ENCODE measurements at regions not wholly inside any gene's neighbourhood (a gene's known extent, or its start where the extent isn't known, plus 50 kb on each side); places are given as distances from the start of the nearest gene placed in this dataset.

DNA sequence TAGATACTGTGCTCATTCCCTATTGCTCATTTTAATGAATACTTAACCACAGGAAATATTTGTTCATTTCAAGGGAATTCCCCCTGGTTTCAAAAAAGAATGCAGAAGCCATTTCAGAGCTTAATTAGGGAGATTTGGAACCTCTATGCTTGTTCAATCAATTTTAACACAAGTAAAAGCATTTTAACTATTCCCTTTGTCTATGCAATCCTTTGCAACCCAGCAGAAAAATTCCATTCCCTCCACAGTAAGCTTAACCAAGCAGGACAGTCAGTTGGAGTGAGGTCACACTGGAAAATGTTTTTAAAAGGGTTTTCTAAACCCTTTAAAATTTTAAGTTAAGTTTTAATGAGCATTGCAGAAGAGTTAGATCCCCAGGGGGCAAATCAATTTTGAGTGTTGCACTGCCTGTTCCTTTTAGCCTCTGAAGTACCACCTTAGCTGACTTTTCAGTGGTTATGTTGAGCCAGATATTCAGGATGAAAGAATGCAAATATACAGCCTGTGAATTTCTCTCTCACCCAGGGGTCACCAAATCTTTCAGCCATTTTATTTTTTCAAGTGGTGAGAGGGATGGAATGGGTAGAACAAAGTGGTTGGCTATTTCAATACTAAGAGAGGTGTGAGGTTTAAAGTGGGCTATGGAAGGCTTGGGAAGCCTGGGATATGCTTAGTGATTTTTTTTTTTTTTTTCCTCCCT lies 356.2 kb upstream of the NUDT12 start:
- DNase-seq (ENCODE audit: extremely low read depth, low read depth) = no peak
- H3K4me3 ChIP-seq (replicated peaks; ENCODE audit: low read depth, low read length) = no peak overlapping the region
- TF ChIP-seq, protein P1, sequence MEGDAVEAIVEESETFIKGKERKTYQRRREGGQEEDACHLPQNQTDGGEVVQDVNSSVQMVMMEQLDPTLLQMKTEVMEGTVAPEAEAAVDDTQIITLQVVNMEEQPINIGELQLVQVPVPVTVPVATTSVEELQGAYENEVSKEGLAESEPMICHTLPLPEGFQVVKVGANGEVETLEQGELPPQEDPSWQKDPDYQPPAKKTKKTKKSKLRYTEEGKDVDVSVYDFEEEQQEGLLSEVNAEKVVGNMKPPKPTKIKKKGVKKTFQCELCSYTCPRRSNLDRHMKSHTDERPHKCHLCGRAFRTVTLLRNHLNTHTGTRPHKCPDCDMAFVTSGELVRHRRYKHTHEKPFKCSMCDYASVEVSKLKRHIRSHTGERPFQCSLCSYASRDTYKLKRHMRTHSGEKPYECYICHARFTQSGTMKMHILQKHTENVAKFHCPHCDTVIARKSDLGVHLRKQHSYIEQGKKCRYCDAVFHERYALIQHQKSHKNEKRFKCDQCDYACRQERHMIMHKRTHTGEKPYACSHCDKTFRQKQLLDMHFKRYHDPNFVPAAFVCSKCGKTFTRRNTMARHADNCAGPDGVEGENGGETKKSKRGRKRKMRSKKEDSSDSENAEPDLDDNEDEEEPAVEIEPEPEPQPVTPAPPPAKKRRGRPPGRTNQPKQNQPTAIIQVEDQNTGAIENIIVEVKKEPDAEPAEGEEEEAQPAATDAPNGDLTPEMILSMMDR (IDR thresholded peaks at IDR 0.05; ENCODE audit: low read depth, low read length, missing control alignments) = no peak

DNA sequence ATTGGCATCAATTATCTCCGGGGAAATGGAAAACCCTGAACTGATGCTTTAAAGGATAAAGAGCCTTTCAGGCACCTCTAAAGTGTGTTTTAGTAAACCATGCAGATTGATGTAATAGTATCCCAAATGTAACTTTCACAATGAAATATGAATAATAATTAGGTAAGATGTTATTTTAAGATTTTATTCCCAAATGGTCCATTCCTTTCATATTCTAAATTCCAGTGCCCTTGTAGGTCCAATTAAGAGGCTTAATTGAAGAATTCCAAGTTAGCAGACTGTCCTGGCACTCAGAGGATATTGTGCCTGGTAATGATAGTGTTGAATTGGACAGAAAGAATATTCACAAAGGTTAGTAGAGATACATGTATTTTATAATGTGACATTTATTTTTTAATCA lies 352.5 kb upstream of the NUDT12 start:
- no peak for DNase-seq (ENCODE audit: extremely low read depth, low read depth)
- no peak overlapping the region for H3K4me3 ChIP-seq (replicated peaks; ENCODE audit: low read depth, low read length)
- TF ChIP-seq, protein P1 (IDR thresholded peaks at IDR 0.05; ENCODE audit: low read depth, low read length, missing control alignments) = no peak

DNA sequence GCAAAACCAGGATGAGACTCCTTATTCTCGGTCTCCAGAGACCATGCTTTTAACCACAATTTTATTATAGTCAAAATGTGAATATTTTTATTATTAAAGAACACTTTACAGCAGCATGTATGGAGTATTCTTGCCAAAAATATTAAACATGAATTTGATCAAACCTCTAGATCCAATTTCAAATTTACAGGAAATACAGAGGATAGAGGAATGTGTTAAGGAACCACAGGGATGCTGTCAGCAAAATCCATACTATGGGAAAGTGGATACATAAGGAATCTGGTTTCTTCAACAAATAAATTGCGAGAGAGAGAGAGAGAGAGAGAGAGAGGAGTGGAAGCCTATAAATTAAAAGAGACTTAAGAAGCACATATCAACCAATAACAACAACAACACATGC lies 348.2 kb upstream of the NUDT12 start:
- no peak overlapping the region for H3K4me3 ChIP-seq (replicated peaks; ENCODE audit: low read depth, low read length)
- DNase-seq (ENCODE audit: extremely low read depth, low read depth) = no peak
- TF ChIP-seq, protein P1 (IDR thresholded peaks at IDR 0.05; ENCODE audit: low read depth, low read length, missing control alignments) = no peak

DNA sequence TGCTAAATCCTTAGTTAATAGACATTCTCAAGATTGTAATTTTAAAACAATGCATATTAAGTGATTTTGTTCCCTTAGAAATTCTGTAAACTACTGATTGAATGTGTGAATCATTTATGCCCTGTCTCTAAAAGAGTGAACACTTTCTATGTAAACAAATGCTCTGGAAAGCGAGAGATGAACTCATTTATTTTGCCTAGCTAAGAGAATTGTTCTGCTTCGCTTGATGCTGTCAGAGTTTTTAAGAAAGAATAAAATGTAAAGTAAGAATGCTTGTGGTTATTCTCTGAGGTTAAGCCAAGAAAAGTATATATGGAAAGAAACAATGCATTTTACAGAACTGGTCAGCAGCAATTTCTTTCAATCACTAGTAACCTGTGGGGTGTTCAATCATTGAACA lies 347.4 kb upstream of the NUDT12 start:
- TF ChIP-seq, protein P1 (IDR thresholded peaks at IDR 0.05; ENCODE audit: low read depth, low read length, missing control alignments) = no peak
- H3K4me3 ChIP-seq (replicated peaks; ENCODE audit: low read depth, low read length) = no peak overlapping the region
- no peak for DNase-seq (ENCODE audit: extremely low read depth, low read depth)

DNA sequence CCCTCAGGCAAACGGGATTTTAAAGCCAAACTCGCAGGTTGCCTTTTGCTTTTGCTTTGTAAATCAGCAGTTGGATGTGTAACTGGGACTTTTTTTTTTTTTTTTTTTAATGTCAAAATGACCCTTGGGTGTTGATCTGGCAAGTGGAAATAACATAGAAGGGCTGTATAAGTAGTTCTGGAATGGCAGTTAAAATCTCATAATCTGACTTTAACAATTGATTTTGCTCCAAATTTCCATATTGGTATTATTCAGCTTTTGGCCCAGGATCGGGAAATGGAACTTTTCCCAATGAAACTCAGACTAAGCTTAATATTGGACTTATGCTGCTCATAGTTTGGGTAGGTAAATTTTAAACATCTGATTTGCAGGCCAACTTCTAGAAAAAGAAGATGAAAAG lies 346.8 kb upstream of the NUDT12 start:
- no peak overlapping the region for H3K4me3 ChIP-seq (replicated peaks; ENCODE audit: low read depth, low read length)
- DNase-seq (ENCODE audit: extremely low read depth, low read depth) = no peak
- TF ChIP-seq, protein P1 (IDR thresholded peaks at IDR 0.05; ENCODE audit: low read depth, low read length, missing control alignments) = no peak

DNA sequence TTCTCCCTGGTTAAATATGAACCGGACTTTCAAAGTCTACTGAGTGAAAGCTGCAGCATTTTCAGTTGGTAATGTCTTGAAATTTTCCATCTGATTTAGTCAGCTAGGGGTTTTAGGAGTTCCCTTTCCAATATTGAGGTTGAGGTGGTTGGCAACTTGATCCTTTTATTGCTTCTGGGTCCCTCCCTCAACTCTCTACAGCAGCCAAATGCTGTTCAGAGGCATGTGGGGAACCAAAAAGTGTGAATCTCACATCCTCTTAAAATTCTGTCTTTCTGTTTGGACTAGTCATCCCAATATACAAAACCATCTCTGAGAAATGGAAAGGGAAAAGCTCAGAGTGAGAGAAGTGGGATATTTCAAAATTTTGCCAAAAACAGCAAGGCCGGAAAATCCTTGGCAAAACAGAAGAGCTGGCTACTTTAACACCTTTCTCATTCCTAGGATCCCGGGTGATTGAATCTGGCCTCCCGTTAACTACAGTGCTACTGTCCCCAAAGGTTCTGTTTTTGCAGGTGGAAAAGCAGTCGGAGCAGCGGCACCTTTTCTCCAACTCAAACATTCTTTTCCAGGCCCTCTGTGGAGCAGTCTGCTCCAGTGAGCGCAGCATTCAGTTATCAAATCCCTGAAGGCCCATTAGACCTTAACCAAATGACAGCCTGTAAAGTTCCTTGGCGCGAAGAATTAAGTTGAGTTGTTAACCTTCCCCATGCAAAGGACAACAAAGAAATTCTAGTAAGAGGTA lies 345.9 kb upstream of the NUDT12 start:
- DNase-seq (ENCODE audit: extremely low read depth, low read depth) = no peak
- TF ChIP-seq, protein P1 (IDR thresholded peaks at IDR 0.05; ENCODE audit: low read depth, low read length, missing control alignments) = no peak
- H3K4me3 ChIP-seq (replicated peaks; ENCODE audit: low read depth, low read length) = no peak overlapping the region

All from HFF-Myc (cell line).